ENCODE measurements at regions not wholly inside any gene's neighbourhood (a gene's known extent, or its start where the extent isn't known, plus 50 kb on each side); places are given as distances from the start of the nearest gene placed in this dataset.

GRCh38 chr19:30609656-30610270 is 237.6 kb downstream of the ZNF536 start:
- 62 to 64% methylated on average over 2 of the region's 2 CpGs for WGBS, 2 donors
- DNase-seq (no peak), ATAC-seq (no peak)
- Histone ChIP-seq H3K27ac (no peak overlapping the region), H3K4me3 (no peak overlapping the region), H3K4me1 (no peaks in the 10 kb centered on the region), H3K9me3 (no peaks in the 10 kb centered on the region), H3K36me3 (replicated peaks in 1 of 2; ENCODE audit: insufficient read depth in 1 of 2, low read depth in 2 of 2) (no peaks in the 10 kb centered on the region), H3K27me3 (no peaks in the 10 kb centered on the region)
- TF ChIP-seq CTCF (IDR thresholded peaks at IDR 0.05) = no peak
- TF ChIP-seq POLR2A (IDR thresholded peaks at IDR 0.05) = no peak
- intact Hi-C loops (cut with DNase I) = no loop called here

GRCh38 chr19:30608471-30608870 is 236.3 kb downstream of the ZNF536 start:
- no peak for ATAC-seq

More at GRCh38 chr19:30608471-30608870, 236.3 kb downstream of the ZNF536 start:
- WGBS, 2 donors = 67 to 90% methylated on average over 1 of the region's 1 CpG
- no peaks in the 10 kb centered on the region for H3K9me3 ChIP-seq
- H3K4me1 ChIP-seq = no peaks in the 10 kb centered on the region
- intact Hi-C loops (cut with DNase I) = no loop called here
- no peaks in the 10 kb centered on the region for H3K27me3 ChIP-seq
- TF ChIP-seq POLR2A (IDR thresholded peaks at IDR 0.05) (no peak), CTCF (IDR thresholded peaks at IDR 0.05) (no peak)
- H3K36me3 ChIP-seq (replicated peaks in 1 of 2; ENCODE audit: insufficient read depth in 1 of 2, low read depth in 2 of 2) = no peaks in the 10 kb centered on the region
- no peak overlapping the region for H3K27ac ChIP-seq
- H3K4me3 ChIP-seq = no peak overlapping the region
- DNase-seq = no peak

All from body of pancreas (tissue), 4 donors.